Glomerular endothelial cell (primary cell): ENCODE measurements at regions not wholly inside any gene's neighbourhood (a gene's known extent, or its start where the extent isn't known, plus 50 kb on each side); places are given as distances from the start of the nearest gene placed in this dataset.
A peak's percentile ranks its signal among the peaks of the same experiment; 100 is the strongest.
"Not testable (repeated sequence)": the region's sequence is repeated elsewhere in the genome, so short reads cannot be mapped to it uniquely, and the experiment has no call there.

ENCODE experiments used
- DNase-seq: peaks from one replicate; pipeline ENCODE4 v3.0.0-alpha.2; 2011; ENCODE audit warnings: low read depth, low spot score; ENCODE audit errors: extremely low read depth

- no peak for DNase-seq
These were observed 74.2 kb downstream of the APOBEC1 start for GRCh38 chr12:7591531-7591930.

- not testable (repeated sequence) for DNase-seq
These were observed 75.6 kb downstream of the APOBEC1 start for GRCh38 chr12:7590085-7590484.

GRCh38 chr12:7588742-7589329 lies 76.9 kb downstream of the APOBEC1 start:
- peak; percentile 50 for DNase-seq

- DNase-seq, result not testable (repeated sequence)
These were observed 80.6 kb upstream of the CD163 start for GRCh38 chr12:7584137-7584536.

- DNase-seq, result no peak
These were observed 79.9 kb upstream of the CD163 start for GRCh38 chr12:7583471-7583870.

GRCh38 chr12:7582796-7583195 lies 79.2 kb upstream of the CD163 start:
- no peak for DNase-seq

GRCh38 chr12:7581625-7582024 lies 78.0 kb upstream of the CD163 start:
- no peak for DNase-seq

GRCh38 chr12:7581046-7581445 lies 77.5 kb upstream of the CD163 start:
- DNase-seq, result no peak

- no peak for DNase-seq
These were observed 67.7 kb upstream of the CD163 start for GRCh38 chr12:7571257-7571656.

- no peak for DNase-seq
These were observed 53.6 kb upstream of the CD163 start for GRCh38 chr12:7557227-7557626.

GRCh38 chr12:7555752-7556151 lies 52.2 kb upstream of the CD163 start:
- peak; percentile 18 for DNase-seq

GRCh38 chr12:7554831-7555230 lies 51.3 kb upstream of the CD163 start:
- DNase-seq, result not testable (repeated sequence)
